Osteocyte (in vitro differentiated cells): ENCODE measurements at regions not wholly inside any gene's neighbourhood (a gene's known extent, or its start where the extent isn't known, plus 50 kb on each side); places are given as distances from the start of the nearest gene placed in this dataset.

ENCODE experiments used
- DNase-seq: peaks from one replicate; pipeline ENCODE4 v3.0.0; 2021; ENCODE audit warnings: mixed read lengths; ENCODE audit not compliant: unreplicated experiment; ENCODE audit errors: extremely low spot score
- H3K27ac Mint-ChIP-seq: one replicate; pipeline ENCODE4 v1.8.0; 2021; ENCODE audit warnings: mild to moderate bottlenecking, mixed read lengths; ENCODE audit not compliant: unreplicated experiment
- H3K27me3 Mint-ChIP-seq: one replicate; pipeline ENCODE4 v1.8.0; 2021; ENCODE audit warnings: mixed read lengths; ENCODE audit not compliant: unreplicated experiment
- H3K36me3 Mint-ChIP-seq: one replicate; pipeline ENCODE4 v1.8.0; 2021; ENCODE audit warnings: mixed read lengths; ENCODE audit not compliant: unreplicated experiment
- H3K4me1 Mint-ChIP-seq: one replicate; pipeline ENCODE4 v1.8.0; 2021; ENCODE audit warnings: mixed read lengths; ENCODE audit not compliant: unreplicated experiment
- H3K4me3 Mint-ChIP-seq: one replicate; pipeline ENCODE4 v1.8.0; 2021; ENCODE audit warnings: mild to moderate bottlenecking, moderate library complexity, mixed read lengths; ENCODE audit not compliant: unreplicated experiment
- H3K9me3 Mint-ChIP-seq: one replicate; pipeline ENCODE4 v1.8.0; 2021; ENCODE audit warnings: mixed read lengths; ENCODE audit not compliant: unreplicated experiment
- CTCF ChIP-seq: fragments of 200-600 bp; sonication (generic); IDR thresholded peaks from 2 replicates; pipeline ENCODE4 v1.5.0; 2021; ENCODE audit warnings: antibody characterized with exemption, mild to moderate bottlenecking, moderate library complexity

- Mint-ChIP-seq H3K9me3 (peaks cover 11% of the 10 kb centered on the region), H3K4me1 (peaks cover 25% of the 10 kb centered on the region), H3K27ac (no peak overlapping the region), H3K4me3 (no peak overlapping the region), H3K27me3 (no peaks in the 10 kb centered on the region), H3K36me3 (peaks cover 4% of the 10 kb centered on the region)
- no peak for DNase-seq
- TF ChIP-seq CTCF, result no peak
Observed at GRCh38 chr4:127151941-127152340, 480.8 kb upstream of the INTU start.

GRCh38 chr4:127155116-127155515 lies 477.6 kb upstream of the INTU start:
- H3K9me3 Mint-ChIP-seq, result peaks cover 15% of the 10 kb centered on the region
- peaks cover 6% of the 10 kb centered on the region for H3K36me3 Mint-ChIP-seq
- no peaks in the 10 kb centered on the region for H3K27me3 Mint-ChIP-seq
- TF ChIP-seq CTCF, result no peak
- peaks cover 16% of the 10 kb centered on the region for H3K4me1 Mint-ChIP-seq
- DNase-seq, result no peak
- no peak overlapping the region for H3K4me3 Mint-ChIP-seq
- no peak overlapping the region for H3K27ac Mint-ChIP-seq

- H3K36me3 Mint-ChIP-seq, result peaks cover 6% of the 10 kb centered on the region
- no peak overlapping the region for H3K4me3 Mint-ChIP-seq
- peaks cover 15% of the 10 kb centered on the region for H3K9me3 Mint-ChIP-seq
- H3K4me1 Mint-ChIP-seq, result peaks cover 16% of the 10 kb centered on the region
- no peak for TF ChIP-seq CTCF
- peak overlapping the region; percentile 50 for H3K27ac Mint-ChIP-seq
- no peak for DNase-seq
- no peaks in the 10 kb centered on the region for H3K27me3 Mint-ChIP-seq
Observed at GRCh38 chr4:127155555-127155954, 477.2 kb upstream of the INTU start.

- H3K27ac Mint-ChIP-seq, result peak overlapping the region; percentile 86
- H3K4me3 Mint-ChIP-seq, result peak overlapping the region; percentile 28
- no peak for DNase-seq
- peaks cover 28% of the 10 kb centered on the region for H3K9me3 Mint-ChIP-seq
- no peak for TF ChIP-seq CTCF
- peaks cover 27% of the 10 kb centered on the region for H3K4me1 Mint-ChIP-seq
- H3K27me3 Mint-ChIP-seq, result no peaks in the 10 kb centered on the region
- peaks cover 12% of the 10 kb centered on the region for H3K36me3 Mint-ChIP-seq
Observed at GRCh38 chr4:127162741-127163140, 470.0 kb upstream of the INTU start.

- Mint-ChIP-seq H3K4me1 (peaks cover 27% of the 10 kb centered on the region), H3K4me3 (no peak overlapping the region), H3K36me3 (peaks cover 7% of the 10 kb centered on the region), H3K27ac (no peak overlapping the region), H3K27me3 (no peaks in the 10 kb centered on the region), H3K9me3 (peaks cover 29% of the 10 kb centered on the region)
- DNase-seq, result no peak
- no peak for TF ChIP-seq CTCF
Observed at GRCh38 chr4:127165971-127166370, 466.8 kb upstream of the INTU start.
